UCSD-AML1 (cell line): ENCODE measurements at regions not wholly inside any gene's neighbourhood (a gene's known extent, or its start where the extent isn't known, plus 50 kb on each side); places are given as distances from the start of the nearest gene placed in this dataset.
"Not testable (repeated sequence)": the region's sequence is repeated elsewhere in the genome, so short reads cannot be mapped to it uniquely, and the experiment has no call there.

ENCODE experiments used
- DNase-seq: peaks from one replicate; lab custom pipeline; 2025; ENCODE audit not compliant: unreplicated experiment; lab: John Stamatoyannopoulos, UW

- DNase-seq: no peak
Observed at GRCh38 chr4:162847945-162848549, 318.6 kb downstream of the NAF1 start.

DNA sequence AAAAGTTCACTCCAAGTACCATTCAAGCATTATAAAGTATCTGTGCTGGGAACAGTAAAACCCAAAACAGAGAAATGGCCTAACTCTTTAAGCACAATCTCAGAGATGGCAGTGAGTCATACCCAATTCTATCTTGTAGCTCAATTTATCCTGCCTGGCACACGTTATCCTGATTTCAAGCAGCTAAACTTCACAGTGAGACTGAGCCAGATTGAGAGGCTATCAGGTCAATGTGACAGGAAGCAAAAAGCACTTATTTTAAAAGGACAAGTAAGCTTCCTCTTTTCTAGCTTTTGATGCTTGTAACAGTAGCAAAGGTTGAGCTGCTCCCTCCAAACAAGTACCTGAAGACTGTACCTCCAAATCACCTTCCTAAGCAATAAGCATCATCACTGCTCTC lies 324.9 kb downstream of the NAF1 start:
- no peak for DNase-seq

DNA sequence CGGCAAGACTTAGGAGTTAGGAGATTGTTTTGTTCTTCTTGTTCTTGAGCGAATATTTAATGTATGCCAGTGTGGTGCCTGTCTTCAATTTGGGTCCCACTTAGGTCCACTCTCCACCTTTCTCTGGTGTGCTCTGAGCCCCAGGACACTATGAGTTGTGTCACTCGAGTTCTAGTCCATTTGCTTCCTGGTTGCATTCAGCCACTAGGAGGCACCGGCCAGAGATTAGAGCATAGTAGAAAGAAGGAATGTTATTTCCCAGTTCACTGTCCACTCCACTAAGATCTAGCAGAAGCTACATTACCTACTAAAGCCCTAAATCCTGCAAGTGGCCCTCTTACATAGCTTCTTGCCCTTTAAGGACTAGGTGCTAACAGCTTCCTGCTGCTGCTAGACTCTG lies 326.9 kb downstream of the NAF1 start:
- no peak for DNase-seq

- DNase-seq: no peak
Observed at GRCh38 chr4:162838671-162839070, 328.0 kb downstream of the NAF1 start.

DNA sequence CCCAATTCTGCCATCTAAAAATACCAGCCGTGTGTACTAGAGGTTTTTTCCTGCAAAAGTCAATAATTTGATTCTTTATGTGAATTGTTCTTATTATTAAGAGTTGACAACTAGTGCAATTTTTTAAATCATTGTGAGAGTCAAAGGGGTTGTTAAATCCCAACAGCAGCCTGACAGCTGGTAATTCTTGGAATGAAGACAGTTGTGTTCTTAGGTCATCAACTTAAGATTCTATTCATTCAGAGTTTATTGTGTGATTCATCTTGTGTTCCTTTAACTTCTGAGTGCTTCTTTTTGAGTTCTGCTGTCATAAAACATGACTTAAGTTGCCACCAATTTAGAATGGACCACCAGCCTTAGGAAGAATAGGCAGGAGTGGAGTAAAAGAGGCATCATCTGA lies 329.0 kb downstream of the NAF1 start:
- DNase-seq: no peak

DNA sequence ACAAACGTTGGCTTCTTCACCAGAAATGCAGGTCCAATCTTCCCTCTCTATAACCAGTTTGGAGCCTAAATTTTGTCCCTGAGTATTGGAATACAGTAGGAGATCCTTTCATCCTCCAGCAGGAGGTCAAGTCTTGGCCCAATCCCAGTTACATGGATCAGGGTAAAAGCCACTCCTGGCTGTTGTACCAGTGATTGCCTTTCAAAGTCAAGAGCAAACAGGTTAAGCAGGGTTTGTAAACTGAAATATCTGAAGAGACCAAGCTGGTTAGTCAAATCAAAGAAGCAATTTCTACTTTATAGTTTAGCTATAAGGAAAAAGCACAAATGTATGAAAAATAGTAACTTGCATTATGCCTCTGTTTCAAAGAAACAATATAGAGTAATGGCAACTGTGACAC lies 329.4 kb downstream of the NAF1 start:
- DNase-seq: no peak

DNA sequence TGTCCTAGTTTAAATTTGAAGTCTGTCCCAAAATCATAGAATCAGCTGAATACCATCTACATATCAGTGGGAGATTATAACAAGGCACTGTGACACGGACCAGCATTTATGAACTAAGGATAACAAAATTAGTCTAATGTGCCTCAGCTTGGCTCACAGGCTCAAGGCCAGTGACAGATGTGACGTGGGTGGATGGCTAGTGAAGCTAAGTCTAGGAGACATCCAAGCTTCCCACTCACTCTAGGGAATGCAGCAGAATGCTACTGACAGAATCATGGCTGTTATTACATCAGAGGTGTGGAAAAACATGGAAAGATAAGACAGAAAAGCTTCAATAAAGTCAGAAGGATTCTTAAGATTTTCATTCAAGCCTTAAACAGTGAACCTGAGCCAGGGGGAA lies 329.9 kb downstream of the NAF1 start:
- DNase-seq: no peak

GRCh38 chr4:162836258-162836657 lies 330.4 kb downstream of the NAF1 start:
- not testable (repeated sequence) for DNase-seq

DNA sequence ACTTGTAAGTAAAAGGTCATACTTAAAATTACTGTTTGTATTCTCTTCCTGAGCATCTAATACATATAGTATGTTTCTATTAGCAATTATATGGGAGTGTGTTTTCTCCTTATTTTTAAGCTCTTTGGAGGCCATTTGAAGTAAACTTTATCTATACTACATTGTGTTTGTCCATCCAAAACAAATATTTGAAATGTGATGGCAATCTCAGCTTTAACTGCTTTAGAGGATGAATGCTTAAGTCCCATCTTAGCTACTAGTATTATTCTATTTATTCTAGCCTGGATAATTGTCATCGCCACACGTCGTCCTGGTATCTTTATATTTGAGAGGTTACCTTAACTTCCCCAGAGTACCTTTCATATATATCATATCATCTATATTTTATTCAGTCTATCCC lies 335.8 kb downstream of the NAF1 start:
- no peak for DNase-seq

DNA sequence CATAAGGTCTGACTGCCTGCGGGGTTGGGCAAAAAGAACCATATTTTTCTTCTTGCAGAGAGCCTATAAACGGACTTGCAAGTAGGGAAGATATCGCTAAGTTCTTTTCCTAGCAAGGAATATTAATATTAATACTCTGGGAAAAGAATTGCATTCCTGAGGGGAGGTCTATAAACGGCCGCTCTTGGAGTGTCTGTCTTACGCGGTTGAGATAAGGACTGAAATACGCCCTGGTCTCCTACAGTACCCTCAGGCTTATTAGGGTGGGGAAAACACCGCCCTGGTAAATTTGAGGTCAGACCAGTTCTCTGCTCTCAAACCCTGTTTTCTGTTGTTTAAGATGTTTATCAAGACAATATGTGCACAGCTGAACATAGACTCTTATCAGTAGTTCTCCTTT lies 349.3 kb downstream of the NAF1 start:
- DNase-seq: not testable (repeated sequence)

DNA sequence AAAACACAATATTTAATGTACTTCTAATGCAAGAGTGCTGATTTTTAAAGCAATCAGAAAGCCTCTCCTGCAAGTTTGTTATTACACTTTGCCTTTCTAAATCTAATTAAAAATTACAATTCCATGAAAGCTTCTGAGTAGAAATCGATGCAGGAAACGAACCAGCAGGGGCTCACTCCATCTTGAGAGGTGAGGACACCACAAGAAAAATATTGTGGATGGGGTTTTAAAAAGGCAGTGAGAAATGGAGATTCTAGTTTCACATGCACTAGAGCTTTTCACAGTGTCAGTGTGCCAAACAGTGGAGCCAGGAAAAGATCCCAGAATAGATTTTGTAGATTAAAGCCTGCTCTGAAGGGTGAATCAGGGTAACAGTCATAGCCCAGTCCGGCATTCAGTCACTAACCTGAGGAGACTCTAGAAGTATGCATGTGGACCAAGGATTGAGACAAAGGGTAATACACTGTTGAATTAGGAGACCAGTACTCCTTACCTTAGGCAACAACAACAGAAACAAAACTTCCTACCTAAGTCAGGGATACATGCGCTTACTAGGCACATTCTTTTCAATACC lies 362.3 kb downstream of the NAF1 start:
- DNase-seq: no peak

DNA sequence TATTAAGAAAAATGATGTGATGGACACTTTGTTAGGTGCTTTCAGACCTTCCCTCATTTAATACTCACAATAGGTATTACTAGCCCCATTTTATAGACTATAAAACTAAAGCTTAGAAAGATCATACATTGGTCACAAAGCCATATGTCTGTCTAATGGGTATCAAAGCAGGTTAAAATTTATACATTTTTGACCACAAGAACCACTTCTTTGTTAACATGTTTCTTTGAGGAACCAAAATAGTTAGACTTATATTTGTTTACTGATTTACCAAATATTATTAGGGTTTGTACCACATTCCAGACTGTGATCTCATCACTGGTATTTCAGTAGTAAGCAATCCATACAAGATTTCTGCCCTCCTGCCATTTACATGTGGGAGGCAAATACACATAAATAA lies 363.3 kb downstream of the NAF1 start:
- no peak for DNase-seq

GRCh38 chr4:162797108-162797507 lies 369.6 kb downstream of the NAF1 start:
- DNase-seq: no peak

DNA sequence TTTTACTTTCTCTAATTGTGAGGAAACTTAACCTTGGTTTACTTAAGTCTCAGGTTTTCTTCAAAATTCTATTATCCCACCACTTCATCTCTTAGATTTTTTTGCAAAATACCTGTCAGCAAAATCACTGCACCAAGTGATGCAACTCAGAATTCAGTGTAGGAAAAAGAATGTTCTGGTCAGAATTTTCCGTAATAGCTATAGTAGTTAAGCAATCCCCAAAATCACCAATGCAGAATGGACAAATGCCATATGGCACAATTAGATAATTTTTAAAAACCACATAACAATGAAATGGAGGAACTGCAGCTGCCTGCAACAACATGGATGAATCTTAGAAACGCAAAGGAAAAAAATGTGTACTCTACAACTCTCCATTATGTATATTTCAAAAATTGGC lies 373.1 kb downstream of the NAF1 start:
- no peak for DNase-seq

- no peak for DNase-seq
Observed at GRCh38 chr4:162793004-162793403, 373.7 kb downstream of the NAF1 start.

DNA sequence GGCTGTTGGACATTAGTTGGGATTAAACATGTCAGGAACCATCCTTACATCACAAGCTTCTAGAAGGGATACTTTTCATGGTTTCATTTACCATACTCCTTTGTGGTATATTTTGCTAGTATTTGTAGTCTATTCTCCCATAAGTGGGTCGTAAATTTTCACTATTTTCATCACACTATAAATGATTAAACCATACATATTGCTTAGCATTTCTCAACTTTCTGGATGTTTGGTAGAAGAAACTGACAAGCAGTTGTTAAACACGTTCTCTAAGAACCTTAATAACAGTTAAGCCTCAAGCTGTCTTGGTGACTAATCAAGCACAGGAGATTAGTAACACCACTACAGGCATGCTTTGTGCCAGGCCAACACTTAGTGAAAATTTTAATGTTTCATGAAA lies 375.5 kb downstream of the NAF1 start:
- no peak for DNase-seq

DNA sequence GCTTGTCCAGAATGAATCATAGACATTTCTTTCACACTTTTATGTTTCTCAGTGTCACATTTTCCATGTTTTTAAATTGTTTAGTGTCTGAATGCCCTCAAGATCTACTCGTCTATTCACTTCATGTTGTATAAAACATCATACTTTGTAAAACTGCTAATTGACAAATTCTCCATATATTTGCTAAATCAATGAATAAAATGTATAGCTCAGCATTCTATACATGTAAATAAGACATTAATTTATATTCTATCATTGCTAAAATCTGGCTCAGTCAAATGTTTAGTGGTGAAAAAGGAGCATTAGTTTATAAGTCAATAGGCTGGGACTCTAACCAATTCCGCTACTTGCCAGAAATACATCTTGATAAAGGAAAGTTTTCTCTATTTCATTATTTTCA lies 379.6 kb downstream of the NAF1 start:
- DNase-seq: no peak

GRCh38 chr4:162782778-162783525 lies 383.7 kb downstream of the NAF1 start:
- no peak for DNase-seq

DNA sequence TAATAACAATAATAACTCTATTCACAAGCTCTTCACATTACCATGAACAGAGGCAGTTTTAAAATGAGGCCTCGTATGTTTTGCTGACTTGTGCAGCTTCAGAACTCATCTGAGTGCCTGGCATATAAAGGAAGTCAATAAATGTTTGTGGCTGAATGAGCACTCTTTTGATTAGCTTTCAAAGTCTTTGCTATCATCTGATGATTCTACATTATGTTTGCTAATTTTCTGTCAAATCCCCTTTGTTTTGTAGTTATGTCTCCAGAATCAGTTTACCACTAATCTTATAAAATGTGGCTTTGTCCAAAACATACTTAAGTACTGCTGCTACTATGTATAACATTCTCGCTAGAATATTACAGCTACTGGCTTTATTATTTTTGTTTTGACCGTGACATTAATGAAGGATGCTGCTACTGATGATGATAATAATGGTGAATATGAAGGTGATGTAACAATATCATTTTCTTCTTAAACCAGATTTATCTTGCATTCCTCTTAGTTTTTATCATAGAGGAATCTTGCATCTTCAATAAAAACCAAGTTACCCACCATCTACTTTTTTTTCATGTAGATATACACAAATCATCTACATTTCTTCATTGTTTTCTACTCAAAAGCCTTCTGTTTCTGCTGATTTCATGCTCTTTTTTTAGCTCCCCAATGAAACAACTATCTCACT lies 384.5 kb downstream of the NAF1 start:
- DNase-seq: no peak

- DNase-seq: no peak
Observed at GRCh38 chr4:162770761-162771490, 395.8 kb downstream of the NAF1 start.

GRCh38 chr4:162767083-162767482 lies 399.6 kb downstream of the NAF1 start:
- no peak for DNase-seq
